CD1c-positive myeloid dendritic cell (primary cell): ENCODE measurements at regions not wholly inside any gene's neighbourhood (a gene's known extent, or its start where the extent isn't known, plus 50 kb on each side); places are given as distances from the start of the nearest gene placed in this dataset.

Source experiments
- DNase-seq: peaks from one replicate; pipeline ENCODE4 v3.0.0-alpha.2; 2016; ENCODE audit errors: extremely low spot score

GRCh38 chr12:78790148-78790547 lies 74.4 kb upstream of the SYT1 start:
- DNase-seq, result no peak

- no peak for DNase-seq
Measured at GRCh38 chr12:78792052-78792698, 72.4 kb upstream of the SYT1 start.

DNA sequence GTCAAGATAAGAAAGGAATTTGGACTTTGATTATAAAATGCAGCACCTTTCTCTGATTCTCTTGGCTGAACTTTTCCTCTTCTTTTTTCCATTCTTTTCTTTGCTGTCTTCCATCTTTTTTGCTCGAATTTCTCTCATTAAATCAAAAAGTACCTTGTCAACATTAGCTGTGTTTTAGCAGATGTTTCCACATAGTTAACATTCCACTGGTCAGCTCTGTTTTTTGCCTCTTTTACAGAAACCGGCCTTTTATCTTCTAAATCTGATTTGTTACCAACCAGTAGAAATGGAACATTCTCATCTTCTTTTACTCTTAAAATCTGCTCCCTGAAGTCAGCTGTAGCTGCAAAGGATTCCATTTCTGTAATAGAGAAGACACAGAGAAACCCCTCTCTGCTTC lies 71.1 kb upstream of the SYT1 start:
- no peak for DNase-seq

DNA sequence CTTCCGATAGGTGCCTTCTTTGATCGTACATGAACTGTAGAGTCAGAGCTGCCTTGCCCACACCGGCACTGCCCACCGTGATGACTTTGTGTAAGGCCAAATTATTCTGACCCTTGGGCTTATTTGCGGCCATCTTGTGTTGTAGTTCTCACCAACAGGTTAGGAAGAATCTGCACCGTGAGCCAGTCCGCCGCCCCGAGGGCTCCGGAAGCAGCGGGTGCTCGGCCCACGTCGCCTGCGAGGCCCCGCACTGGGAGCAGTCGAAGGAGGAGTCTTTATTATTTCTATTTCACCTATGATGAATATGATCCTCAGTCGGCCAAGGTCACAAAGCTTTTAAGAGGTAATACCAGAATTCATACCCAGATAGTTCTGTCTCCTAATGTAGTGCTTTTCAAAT lies 70.6 kb upstream of the SYT1 start:
- DNase-seq, result no peak

DNA sequence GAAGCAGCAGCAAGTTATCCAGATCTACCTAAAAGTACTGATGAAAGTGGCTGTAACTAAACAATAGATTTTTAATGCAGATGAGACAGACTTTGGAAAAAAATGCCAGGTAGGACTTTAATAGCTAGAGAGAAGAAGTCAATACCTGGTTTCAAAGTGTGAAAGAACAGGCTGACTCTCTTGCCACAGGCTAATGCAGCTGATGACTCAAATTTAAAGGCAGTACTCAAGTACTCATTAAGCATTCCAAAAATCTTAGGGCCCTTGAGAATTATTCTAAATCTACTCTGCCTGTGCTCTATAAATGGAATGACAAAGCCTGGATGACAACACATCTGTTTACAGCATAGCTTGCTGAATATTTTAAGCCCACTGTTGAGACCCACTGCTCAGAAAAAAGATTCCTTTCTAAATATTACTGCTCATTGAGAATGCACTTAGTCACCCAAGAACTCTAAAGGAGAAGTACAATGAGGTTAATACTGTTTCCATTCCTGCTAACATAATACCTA lies 68.6 kb upstream of the SYT1 start:
- DNase-seq, result no peak

DNA sequence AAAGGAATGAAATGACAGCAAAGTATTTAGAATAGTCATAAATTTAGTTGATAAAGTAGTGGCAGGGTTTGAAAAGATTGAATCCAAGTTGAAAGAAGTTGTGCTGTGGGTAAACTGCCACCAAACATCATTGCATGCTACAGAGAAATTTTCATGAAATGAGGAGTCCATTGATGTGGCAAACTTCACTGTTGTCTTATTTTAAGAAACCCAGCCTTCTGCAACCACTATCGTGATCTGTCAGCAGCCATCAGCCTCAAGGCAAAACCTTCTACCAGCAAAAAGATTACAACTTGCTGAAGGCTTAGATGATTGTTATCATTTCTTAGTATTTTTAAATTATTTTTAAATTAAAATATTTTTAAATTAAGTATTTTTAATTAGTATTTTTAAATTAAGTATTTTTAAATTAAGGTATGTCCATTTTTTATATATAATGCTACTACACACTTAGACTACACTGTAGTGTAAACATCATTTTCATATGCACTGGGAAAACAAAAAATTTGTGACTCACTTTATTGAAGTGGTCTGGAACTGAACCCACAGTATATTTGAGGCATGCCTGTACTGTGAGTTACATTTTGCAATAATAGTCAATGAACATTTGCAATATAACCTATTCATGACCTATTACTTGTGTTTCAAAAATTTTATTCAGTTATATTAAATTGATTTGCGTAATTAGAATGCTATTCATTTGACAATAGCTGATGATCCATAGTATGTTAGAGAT lies 67.2 kb upstream of the SYT1 start:
- no peak for DNase-seq

GRCh38 chr12:78799649-78800048 lies 64.9 kb upstream of the SYT1 start:
- no peak for DNase-seq

- DNase-seq, result no peak
Measured at GRCh38 chr12:78802593-78802992, 62.0 kb upstream of the SYT1 start.

- DNase-seq, result no peak
Measured at GRCh38 chr12:78804262-78804661, 60.3 kb upstream of the SYT1 start.
